K562 (cell line): ENCODE measurements at regions not wholly inside any gene's neighbourhood (a gene's known extent, or its start where the extent isn't known, plus 50 kb on each side); places are given as distances from the start of the nearest gene placed in this dataset.

ENCODE experiments used
- ATAC-seq: fragments of 200-7000 bp; cut with Tn5 transposase; 3 replicates; pipeline ENCODE4 v1.9.1; 2020; ENCODE audit warnings: moderate library complexity
- BruUV-seq: library from RNA; stranded (reverse); fragments of 400-500 nt; replicated peaks from 2 replicates; lab custom pipeline; 2021; lab: Mats Ljungman, UMichigan
- CTCF ChIA-PET: fragments of 300-600 bp; formaldehyde crosslinking; extraction: SDS; loops from one replicate; lab custom pipeline; 2021; ENCODE audit warnings: low intra/inter-chr PET ratio; lab: Yijun Ruan, JAX
- POLR2A ChIA-PET: fragments of 300-600, 350-650 bp; sonication (Branson Sonifier 250); formaldehyde crosslinking; extraction: SDS; loops from one replicate; lab custom pipeline; 2021; ENCODE audit warnings: antibody characterized with exemption, inconsistent platforms; lab: Yijun Ruan, JAX
- DNase-seq, 4 experiments: peaks; one replicate each; pipeline versions ENCODE4 v3.0.0 to v3.0.0-alpha.2; 2011 to 2018; ENCODE audit warnings: low spot score in 3 of 4, mixed read lengths in 3 of 4; ENCODE audit errors: extremely low read depth in 1 of 4
- FAIRE-seq: peaks from 2 replicates; lab custom pipeline; 2011; peaks lifted over from hg19 to GRCh38; lab: Jason Lieb, UNC
- H2AFZ ChIP-seq: 2 replicates; pipeline ENCODE4 v1.6.0; 2011; ENCODE audit warnings: low read depth, low read length, control low read depth, inconsistent platforms
- H3K27ac ChIP-seq: fragments of 200-600 bp; 3 replicates; pipeline ENCODE4 v1.8.0; 2011; ENCODE audit warnings: low read depth, mild to moderate bottlenecking, control low read depth, inconsistent platforms, low read length, moderate library complexity, mixed read lengths; ENCODE audit errors: extremely low read depth
- H3K27me3 ChIP-seq, 2 experiments: fragments of 300-600 bp in 1 of 2; 2 replicates in 1 of 2; 3 replicates in 1 of 2; pipeline versions ENCODE4 v1.6.0 to v1.8.0; 2011; ENCODE audit warnings: inconsistent platforms in 2 of 2, low read length in 2 of 2, mild to moderate bottlenecking in 1 of 2, mixed read lengths in 1 of 2, moderate library complexity in 1 of 2; ENCODE audit not compliant: control insufficient read depth in 2 of 2, insufficient read depth in 2 of 2
- H3K36me3 ChIP-seq: fragments of 300-600 bp; 3 replicates; pipeline ENCODE4 v1.8.0; 2011; ENCODE audit warnings: mild to moderate bottlenecking, low read length, inconsistent platforms; ENCODE audit not compliant: control insufficient read depth, insufficient read depth
- H3K4me1 ChIP-seq, 2 experiments: fragments of 200-600 bp in 1 of 2; replicated peaks in 1 of 2; 2 replicates in 1 of 2; 3 replicates in 1 of 2; pipeline versions ENCODE4 v1.5.1 to v1.8.0; 2011; ENCODE audit warnings: inconsistent platforms in 2 of 2, low read length in 2 of 2, mild to moderate bottlenecking in 1 of 2, mixed read lengths in 1 of 2, moderate library complexity in 1 of 2; ENCODE audit not compliant: control insufficient read depth in 2 of 2, insufficient read depth in 2 of 2
- H3K4me2 ChIP-seq: 2 replicates; pipeline ENCODE4 v1.6.1; 2011; ENCODE audit warnings: low read length, control low read depth, inconsistent platforms, mixed read lengths; ENCODE audit not compliant: insufficient read depth
- H3K4me3 ChIP-seq: fragments of 200-600 bp; sonication (generic), shearing (Covaris generic); 2 replicates; pipeline ENCODE4 v1.5.1; 2016; ENCODE audit warnings: control low read depth, inconsistent platforms
- H3K79me2 ChIP-seq: fragments of 200-600 bp; 3 replicates; pipeline ENCODE4 v1.8.0; 2011; ENCODE audit warnings: low read length, inconsistent platforms; ENCODE audit not compliant: control insufficient read depth, insufficient read depth
- H3K9ac ChIP-seq, 2 experiments: 2 replicates each; pipeline versions ENCODE4 v1.6.0 to v1.6.1; 2011; ENCODE audit warnings: low read depth in 2 of 2, low read length in 2 of 2, control low read depth in 1 of 2, inconsistent platforms in 1 of 2, mild to moderate bottlenecking in 1 of 2, mixed read lengths in 1 of 2; ENCODE audit not compliant: insufficient read depth in 1 of 2
- H3K9me1 ChIP-seq: one replicate; pipeline ENCODE4 v1.6.0; 2011; ENCODE audit warnings: inconsistent platforms, mild to moderate bottlenecking, low read length, moderate library complexity; ENCODE audit not compliant: control insufficient read depth, insufficient read depth
- H3K9me3 ChIP-seq: replicated peaks from 2 replicates; pipeline ENCODE4 v1.5.1; 2011; ENCODE audit warnings: low read depth, low read length, inconsistent platforms; ENCODE audit not compliant: control insufficient read depth, insufficient read depth
- H4K20me1 ChIP-seq: replicated peaks from 2 replicates; pipeline ENCODE4 v1.6.1; 2011; ENCODE audit warnings: low read length, inconsistent platforms, mixed read lengths; ENCODE audit not compliant: control insufficient read depth, insufficient read depth
- MCM2 ChIP-seq: fragments of 450-650 bp; IDR thresholded peaks from 2 replicates; pipeline ENCODE4 v1.6.1; 2017; ENCODE audit warnings: low read depth, mild to moderate bottlenecking
- NFE2L1 ChIP-seq: fragments of 450-650 bp; IDR thresholded peaks from 2 replicates; pipeline ENCODE4 v1.6.1; 2016; ENCODE audit warnings: missing genetic modification characterization, low read depth, mild to moderate bottlenecking, missing compliant biosample characterization, moderate library complexity, borderline replicate concordance
- PRPF4 ChIP-seq: fragments of 200-400 bp; formaldehyde crosslinking; IDR thresholded peaks from one replicate; pipeline ENCODE4 v1.6.1; 2017; ENCODE audit warnings: low read length, low read depth, mild to moderate bottlenecking; ENCODE audit not compliant: insufficient read depth, poor library complexity, severe bottlenecking
- TOE1 ChIP-seq, 2 experiments: fragments of 450-650 bp in 1 of 2; sonication (generic) in 1 of 2; formaldehyde crosslinking in 1 of 2; IDR thresholded peaks; 2 replicates each; pipeline versions ENCODE4 v1.7.1 to v1.8.0; 2016 to 2022; ENCODE audit warnings: borderline replicate concordance in 2 of 2, mild to moderate bottlenecking in 2 of 2, antibody characterized with exemption in 1 of 2, inconsistent platforms in 1 of 2, low read depth in 1 of 2, missing genetic modification reagents in 1 of 2, moderate library complexity in 1 of 2
- XRCC3 ChIP-seq: fragments of 450-650 bp; IDR thresholded peaks from 2 replicates; pipeline ENCODE4 v1.6.1; 2017; ENCODE audit warnings: mild to moderate bottlenecking, moderate library complexity
- ZC3H8 ChIP-seq: fragments of 450-650 bp; IDR thresholded peaks from 2 replicates; pipeline ENCODE4 v1.6.1; 2017
- WGBS: fragments of 100-300 bp; shearing (Covaris generic); methylation state at CpG from one replicate; pipeline ENCODE4 v1.1.6; 2016; ENCODE audit warnings: low coverage, mixed read lengths; ENCODE audit not compliant: insufficient coverage; ENCODE audit errors: missing lambda C conversion rate; 5-methylcytosine and 5-hydroxymethylcytosine counted together
- in situ Hi-C: fragments of 300-500 bp; cut with MboI; formaldehyde crosslinking; loops from 4 replicates; pipeline ENCODE4 v1.15.0; 2018; ENCODE audit warnings: inconsistent platforms, mixed read lengths
- intact Hi-C: fragments of 100-400 bp; cut with micrococcal nuclease; formaldehyde crosslinking; loops from 2 replicates; pipeline ENCODE4 v1.14.2; 2022
- TF ChIP-seq, protein P1 (sequence below): fragments of 250-450 bp; sonication (Bioruptor Pico); IDR thresholded peaks from 2 replicates; pipeline ENCODE4 v1.6.1; 2021; ENCODE audit warnings: mild to moderate bottlenecking

DNA sequence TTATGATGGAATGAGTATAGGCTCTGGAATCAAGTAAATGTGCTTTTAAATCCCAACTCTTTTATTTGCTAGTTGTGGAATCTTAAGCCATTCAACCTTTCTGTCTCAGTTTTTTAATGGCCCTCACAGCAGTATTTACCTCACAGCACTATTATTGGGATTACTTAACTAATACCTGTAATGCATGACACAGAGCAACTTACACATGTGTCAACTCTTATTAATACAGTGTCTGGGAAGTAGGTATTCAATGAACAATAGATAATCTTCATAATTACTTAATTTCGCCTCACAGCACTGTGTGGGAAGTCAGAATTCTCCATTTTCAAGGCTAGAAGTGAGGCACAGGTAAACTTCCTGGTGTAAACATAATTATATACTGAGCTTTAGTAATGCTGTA, 149.7 kb upstream of the NUDT6 start (continued):
- TF ChIP-seq NFE2L1 (tag) (no peak), ZC3H8 (no peak)

DNA sequence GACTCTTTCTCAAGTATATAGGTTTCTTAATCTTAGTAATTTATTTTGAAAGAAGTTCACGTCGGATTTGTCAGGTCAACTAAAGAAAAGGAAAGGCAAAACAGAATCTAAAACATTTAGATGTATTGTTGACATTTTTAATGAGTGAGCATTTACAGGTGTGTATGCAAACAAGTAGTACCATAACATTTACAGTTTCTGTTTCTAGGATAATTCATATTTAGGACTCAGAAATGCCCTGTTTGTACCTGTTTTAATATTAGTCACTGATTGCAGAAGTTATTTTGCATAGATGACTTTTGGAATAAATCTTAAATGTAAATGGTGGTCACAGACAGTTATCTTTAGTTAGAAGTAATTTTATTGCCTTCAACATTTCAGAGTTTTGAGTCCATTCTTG, 151.3 kb upstream of the NUDT6 start:
- no peak for ATAC-seq
- no peaks in the 10 kb centered on the region for H3K9me3 ChIP-seq
- BruUV-seq, result no TSS peak
- in situ Hi-C loops, result no loop called here
- no peaks in the 10 kb centered on the region for H3K79me2 ChIP-seq
- POLR2A ChIA-PET, result no interaction called here
- TF ChIP-seq MCM2 (no peak), XRCC3 (no peak), TOE1 (IDR thresholded peaks at IDR 0.05; ENCODE audit: borderline replicate concordance) (no peak), TOE1 (CRISPR knock-in tag; IDR thresholded peaks at IDR 0.05; ENCODE audit: borderline replicate concordance, low read depth) (no peak), PRPF4 (no peak)
- TF ChIP-seq, protein P1, sequence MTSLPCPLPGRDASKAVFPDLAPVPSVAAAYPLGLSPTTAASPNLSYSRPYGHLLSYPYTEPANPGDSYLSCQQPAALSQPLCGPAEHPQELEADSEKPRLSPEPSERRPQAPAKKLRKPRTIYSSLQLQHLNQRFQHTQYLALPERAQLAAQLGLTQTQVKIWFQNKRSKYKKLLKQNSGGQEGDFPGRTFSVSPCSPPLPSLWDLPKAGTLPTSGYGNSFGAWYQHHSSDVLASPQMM (CRISPR knock-in tag), result no peak
- TF ChIP-seq, all 486 proteins: peak for 0
- no peak overlapping the region for H3K9ac ChIP-seq
- peaks cover 7% of the 10 kb centered on the region; the same call in 1 of the 3 replicates for H3K36me3 ChIP-seq
- intact Hi-C loops, result no loop called here
- DNase-seq (no peak), FAIRE-seq (no peak)
- no peaks in the 10 kb centered on the region for H3K27me3 ChIP-seq
- H3K4me1 ChIP-seq, result no peaks in the 10 kb centered on the region; a peak in 1 of 5 replicates
- 96% methylated on average over 2 of the region's 2 CpGs for WGBS
- H3K9me1 ChIP-seq, result no peaks in the 10 kb centered on the region
- no peak overlapping the region for H3K27ac ChIP-seq
- no peaks in the 10 kb centered on the region for H4K20me1 ChIP-seq
- CTCF ChIA-PET, result no interaction called here
- H3K4me3 ChIP-seq, result no peak overlapping the region
- H3K4me2 ChIP-seq, result no peak overlapping the region
- H2AFZ ChIP-seq, result no peak overlapping the region
